HG03571 (cell line): ENCODE measurements at regions not wholly inside any gene's neighbourhood (a gene's known extent, or its start where the extent isn't known, plus 50 kb on each side); places are given as distances from the start of the nearest gene placed in this dataset.

Experiments
- ATAC-seq: cut with Tn5 transposase; IDR thresholded peaks from one replicate; pipeline ENCODE4 v1.9.1; 2021; ENCODE audit not compliant: unreplicated experiment

DNA sequence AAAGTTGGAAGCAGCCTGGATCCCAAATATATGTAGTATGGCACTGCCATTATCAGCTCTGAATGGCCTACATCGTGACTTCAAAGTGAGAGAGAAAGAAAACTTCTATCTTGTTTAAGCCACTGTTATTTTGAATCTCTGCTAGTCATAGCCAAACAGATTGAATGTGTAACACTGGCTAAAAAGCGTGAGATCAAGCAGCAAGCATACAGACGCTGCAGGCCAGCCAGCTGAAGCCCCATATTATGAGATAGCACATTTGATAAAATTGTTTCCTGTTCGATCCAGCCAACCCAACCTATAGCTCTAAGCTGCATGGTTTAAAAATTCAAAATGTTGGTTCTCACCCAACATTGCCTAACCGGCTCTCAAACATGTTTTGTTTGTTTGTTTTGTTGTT is 95.0 kb downstream of the DUSP6 start:
- no peak for ATAC-seq

DNA sequence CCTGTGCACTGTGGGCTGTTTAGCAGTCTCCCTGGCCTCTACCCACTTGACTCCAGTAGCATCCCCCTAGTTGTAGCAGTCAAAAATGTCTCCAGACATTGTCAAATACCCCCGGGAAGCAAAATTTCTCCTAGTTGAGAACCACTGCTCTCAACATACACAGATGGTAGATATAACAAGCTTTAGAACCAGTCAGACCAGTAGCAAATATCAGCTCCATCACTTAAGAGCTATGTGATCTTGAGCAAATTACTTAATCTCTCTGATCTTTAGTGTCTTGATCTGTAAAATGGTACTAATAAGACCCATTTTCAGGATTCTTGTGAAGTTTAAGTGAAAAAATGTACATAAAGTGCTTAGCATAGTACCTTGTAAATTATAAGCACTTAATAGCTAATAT is 96.2 kb downstream of the DUSP6 start:
- no peak for ATAC-seq

DNA sequence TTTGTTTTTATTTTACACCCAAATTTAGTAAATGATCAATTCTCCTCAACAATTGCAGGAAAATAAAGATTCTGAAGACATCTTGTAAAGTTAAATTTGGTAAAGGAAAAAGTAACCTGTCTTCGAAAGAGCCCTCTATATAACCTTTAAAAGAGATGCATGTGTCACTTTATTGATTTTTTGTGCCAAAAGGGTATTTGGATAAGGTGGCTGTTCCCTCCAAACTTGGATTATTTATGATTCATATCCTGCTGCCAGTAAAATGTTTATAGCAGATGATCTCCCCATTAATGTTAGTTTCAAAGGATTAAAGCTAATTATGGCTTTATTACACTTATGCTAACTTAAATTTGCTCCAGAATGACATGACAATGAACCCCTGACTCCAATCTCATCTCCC is 98.8 kb downstream of the DUSP6 start:
- ATAC-seq = no peak

DNA sequence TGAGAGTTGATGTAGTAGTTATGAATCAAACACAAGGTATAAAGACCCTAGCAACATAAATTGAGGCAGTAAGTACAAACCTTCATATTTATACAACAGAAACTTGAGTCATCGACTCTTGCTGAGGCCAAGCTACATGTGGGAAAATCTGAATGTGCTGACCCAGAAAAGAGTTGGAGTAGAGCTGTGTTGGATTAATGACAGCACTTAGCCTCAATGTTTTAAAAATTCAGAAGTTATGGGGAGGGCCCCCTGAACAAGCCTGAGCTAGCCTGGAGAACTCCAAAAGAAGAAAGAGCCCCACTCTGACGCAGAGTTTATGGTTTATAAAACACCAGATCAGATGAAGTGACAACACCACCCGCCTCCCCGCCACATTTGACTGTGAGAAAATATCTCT is 100.0 kb downstream of the DUSP6 start:
- ATAC-seq = no peak

DNA sequence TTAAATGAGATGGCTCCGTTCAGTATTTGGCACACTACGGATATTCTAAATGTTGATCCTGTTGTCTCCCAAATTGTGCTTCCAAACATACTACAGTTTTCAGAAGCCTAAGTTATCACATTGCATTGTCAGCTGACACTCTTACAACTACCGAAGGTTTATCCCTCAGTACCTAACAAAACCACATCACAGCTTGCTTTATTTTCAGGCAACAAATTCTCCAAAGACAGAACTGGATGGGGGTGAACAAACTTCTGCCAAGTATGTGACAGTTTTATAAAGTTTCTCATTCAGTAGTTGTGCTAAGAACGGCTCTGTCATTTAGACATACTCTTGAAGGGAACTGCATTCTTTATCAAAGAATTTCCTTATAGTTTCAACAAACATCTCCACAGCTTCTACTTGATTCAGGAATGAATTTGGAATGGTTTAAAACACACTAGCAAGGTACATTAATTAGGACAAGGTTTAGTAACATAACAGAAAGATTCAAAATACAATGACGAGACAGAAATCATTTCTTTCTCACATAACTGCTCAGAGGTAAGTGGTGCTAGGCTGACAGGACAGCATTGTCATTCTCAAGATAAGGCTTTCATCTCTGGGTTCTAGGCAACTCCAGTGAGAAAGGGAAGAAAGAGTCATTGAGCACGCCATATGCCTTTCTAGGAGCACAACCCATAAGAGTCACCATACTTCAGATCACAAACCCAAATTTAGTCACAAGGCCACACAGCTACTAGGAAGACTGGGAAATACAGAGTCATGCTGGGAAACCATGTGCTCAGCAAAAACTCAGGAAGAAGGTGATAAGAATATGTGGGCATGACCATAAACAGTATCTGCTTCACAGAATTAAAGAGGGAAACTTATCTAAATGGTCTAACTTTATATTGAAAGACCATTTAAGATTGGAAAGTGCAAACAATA is 100.7 kb downstream of the DUSP6 start:
- ATAC-seq = no peak

DNA sequence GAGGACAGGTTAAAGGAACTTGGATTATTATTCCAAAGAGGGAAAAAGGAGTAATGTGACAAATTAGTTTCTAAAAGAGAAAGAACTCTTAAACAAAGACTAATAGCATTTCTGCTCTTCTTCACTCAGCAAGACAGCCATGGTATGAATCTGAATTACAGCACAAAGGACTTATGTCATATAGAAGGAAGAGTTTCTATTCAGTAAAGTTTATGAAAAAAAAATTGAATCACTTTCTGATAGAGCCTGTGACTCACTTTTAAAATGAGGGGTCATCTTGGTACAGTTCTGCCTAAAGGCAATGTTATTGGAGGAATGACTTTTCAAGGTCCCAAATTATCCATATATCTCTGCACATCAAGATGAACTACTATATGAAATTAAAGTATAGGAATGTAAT is 101.7 kb downstream of the DUSP6 start:
- ATAC-seq = no peak

DNA sequence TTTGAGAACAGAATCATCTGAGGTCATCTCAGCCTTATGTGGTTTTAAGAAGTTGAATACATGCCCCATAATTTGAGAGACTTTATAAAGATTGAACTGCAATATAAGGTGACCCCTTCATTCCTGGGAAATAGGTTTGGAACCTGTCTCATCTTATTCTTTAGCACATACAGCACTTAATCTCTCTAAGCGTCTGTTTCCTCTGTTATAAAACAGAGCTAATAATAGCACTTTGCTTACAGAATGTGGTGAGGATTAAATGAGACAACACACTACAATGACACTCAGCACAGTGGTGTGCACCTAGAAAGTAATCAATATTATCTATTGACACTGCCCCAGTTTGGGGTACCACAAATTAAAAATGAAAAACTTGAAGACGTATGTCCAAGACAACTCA is 102.1 kb downstream of the DUSP6 start:
- no peak for ATAC-seq

DNA sequence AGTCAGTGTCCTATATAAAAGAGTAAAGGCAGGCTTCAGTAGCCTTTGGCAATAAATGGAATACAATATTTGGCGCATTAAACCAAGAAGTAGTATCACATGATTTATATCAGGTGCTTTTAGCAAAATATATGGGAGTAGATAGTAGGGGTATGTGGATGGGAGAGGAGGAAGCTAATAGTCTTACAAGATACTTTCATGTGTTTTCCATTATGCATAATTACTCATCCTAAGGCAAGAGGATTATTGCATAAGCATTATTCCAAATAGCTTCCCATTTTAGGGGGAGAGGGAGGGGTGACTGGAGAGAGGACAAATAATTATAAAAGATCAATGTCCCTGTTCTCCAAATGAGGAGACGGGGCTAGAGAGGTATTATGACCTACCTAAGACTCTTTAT is 104.3 kb downstream of the DUSP6 start:
- no peak for ATAC-seq

DNA sequence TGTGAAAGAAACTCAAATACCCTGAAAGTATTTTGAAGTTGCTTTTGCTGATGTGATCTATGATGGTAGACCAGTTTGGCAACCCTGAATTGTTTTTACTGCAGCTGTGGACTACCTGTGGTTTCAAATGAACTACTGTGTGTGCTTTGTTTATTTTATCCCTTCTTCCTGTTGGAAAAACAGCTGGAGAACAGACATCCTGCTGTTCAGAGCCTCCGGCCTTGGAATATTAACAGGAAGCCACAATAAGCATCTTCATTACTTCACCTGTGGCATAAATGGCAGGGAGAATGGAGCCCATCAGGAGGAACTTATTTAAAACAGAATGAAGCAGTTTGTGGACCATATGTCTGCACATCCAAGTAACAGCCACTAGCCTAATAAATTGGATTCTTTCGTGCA is 104.8 kb downstream of the DUSP6 start:
- ATAC-seq = no peak

DNA sequence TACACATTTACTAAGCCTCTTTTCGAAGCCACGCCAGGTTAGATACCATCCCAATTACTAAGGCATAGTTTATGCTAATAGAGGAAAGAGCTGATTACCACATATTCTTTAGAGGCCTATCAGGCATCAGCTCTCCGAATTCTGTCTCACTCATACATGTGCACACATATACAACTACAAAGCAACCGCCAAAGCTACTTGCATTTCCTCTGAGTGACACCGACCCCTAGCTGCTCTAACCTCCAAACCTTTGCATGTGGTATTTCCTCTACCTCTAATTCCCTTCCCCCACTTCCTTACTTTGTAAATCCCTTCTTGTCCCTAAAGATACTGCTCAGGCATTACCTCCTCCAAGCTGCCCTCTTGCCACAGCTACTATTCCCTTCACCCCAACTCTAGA is 107.2 kb downstream of the DUSP6 start:
- no peak for ATAC-seq

DNA sequence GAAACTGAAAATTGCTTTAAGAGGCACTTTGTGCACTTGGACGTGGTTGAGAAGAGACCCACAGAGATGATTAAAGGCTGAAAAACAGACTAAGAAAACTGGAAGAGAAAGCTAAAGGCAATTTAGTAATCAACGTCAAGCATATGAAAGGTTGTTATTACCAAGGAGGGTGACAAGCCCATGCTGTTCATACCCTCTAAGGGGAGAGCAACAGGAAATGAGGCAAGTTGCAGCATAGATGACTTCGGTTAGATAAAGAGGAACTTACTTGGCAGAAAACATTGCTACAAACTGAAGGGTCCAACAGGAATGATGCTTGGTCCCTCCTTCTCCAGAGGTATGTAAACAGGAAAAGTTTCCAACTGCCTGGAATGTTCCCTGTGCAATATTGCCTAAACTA is 107.8 kb downstream of the DUSP6 start:
- ATAC-seq = no peak

DNA sequence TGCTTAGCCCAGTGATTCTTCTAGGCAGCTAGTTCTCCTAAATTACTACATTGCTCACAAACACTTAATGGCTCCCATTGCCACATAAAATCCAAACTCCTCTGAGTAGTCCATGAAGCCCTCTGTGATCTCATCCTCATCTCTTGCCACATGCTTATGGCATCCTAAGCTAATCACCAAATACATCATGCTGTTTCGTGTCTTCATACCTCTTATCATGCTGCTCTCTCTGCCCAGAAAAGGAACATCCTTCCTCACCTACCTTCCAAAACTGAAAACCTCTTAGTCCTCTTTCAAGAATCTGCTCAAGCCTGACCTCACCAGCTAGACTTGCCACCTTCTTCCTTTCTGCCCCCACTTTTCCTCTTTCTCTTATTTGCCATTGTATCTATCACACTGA is 108.5 kb downstream of the DUSP6 start:
- ATAC-seq = no peak

DNA sequence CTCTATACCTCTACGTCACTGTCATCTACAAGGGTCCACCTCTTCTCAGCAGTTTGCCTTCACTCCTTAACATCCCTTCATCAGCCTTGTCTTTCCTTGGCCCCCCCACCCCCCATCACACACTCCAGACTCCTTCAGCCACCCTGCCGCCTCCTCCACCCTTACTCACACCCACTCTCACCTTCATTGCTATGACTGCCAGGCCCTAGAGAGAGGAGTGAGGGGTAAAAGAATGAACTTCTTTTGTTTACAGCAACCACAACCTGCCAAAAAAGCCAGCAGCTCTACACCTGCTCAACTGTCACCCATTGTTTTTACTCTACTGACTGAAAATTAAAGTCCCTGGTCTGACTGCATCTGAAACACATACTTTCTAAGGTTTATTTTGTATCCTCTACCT is 112.8 kb downstream of the DUSP6 start:
- no peak for ATAC-seq

DNA sequence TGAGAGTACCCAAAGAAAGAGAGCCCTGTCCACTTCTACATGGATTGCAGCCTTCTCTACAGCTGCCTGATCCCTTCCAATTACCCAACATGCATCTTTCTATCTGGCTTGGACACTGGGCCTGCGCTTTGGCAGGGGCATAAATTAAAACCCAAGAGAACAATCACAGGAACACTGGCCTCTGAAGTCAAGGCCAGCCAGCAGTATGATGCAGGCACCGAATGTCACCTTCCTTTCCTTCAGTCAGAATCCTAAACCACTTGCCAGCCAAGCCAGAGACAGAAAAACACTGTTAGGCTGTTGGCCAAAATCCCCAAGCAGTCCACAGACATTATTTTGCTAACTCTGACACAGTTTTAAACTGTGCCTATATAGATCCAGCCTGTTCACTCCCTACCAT is 113.7 kb downstream of the DUSP6 start:
- no peak for ATAC-seq

DNA sequence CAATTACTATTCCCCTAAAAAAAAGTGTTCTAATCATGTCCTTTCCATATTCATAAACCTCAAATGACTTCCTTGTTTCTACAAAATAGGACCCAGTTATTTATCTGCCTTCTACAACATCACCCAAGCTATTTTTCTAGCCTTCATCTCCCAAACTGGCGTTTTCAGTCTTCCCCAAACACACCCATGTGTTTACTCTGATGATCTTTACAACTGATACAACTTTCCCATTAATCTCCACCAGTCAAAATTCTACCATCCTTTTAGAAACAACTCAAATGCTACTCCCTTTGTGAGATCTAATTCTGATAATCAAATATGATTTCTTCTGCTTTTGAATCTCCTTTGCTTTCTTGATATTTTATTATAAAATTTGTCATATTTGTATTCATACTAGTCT is 114.5 kb downstream of the DUSP6 start:
- no peak for ATAC-seq

DNA sequence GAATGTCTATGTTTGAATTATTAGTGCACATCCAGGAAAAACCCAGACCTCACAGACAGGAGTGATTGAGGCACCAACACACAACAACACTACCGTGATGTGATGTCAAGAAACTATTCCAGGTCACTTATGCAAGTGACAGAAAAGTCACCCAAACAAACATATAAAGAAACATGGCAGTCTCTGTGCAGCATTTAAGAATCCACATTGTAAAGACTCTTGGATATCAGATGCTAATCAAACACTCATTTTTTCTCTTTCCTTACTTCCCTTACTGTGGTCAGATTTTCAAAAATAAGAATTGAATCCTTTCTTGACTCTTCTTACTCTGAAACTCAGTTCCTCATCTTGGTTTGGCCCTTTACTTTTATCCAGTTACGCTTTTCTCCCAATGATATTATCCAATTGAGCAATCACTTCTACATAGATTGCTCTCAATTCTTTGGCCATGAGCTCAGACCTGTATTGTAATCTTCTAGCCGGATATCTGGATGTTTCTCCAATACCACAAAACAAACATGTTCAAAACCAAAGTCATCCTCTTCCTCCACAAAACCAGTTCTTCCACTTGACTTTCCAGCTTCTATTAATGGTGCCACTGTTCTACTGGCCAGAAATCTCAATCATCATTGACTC is 115.4 kb downstream of the DUSP6 start:
- no peak for ATAC-seq

DNA sequence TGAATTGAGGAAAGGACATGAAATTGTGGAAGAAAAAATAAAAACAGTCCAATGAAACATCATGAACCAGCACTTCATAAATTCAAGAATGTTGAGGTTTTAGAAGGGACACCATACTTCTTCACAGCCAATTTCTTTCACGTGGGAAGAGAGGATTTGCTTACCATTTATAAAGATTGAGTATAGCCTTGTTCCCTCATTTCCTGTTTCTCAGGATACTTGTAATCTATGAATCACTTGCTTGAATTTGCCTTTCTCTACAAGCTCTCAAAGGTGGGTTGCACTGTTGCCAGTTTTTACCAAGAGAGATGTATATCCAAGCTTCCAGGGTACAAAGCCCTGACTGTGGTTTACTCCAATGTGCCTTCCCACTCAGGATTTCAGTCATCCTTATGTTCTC is 116.1 kb downstream of the DUSP6 start:
- no peak for ATAC-seq

DNA sequence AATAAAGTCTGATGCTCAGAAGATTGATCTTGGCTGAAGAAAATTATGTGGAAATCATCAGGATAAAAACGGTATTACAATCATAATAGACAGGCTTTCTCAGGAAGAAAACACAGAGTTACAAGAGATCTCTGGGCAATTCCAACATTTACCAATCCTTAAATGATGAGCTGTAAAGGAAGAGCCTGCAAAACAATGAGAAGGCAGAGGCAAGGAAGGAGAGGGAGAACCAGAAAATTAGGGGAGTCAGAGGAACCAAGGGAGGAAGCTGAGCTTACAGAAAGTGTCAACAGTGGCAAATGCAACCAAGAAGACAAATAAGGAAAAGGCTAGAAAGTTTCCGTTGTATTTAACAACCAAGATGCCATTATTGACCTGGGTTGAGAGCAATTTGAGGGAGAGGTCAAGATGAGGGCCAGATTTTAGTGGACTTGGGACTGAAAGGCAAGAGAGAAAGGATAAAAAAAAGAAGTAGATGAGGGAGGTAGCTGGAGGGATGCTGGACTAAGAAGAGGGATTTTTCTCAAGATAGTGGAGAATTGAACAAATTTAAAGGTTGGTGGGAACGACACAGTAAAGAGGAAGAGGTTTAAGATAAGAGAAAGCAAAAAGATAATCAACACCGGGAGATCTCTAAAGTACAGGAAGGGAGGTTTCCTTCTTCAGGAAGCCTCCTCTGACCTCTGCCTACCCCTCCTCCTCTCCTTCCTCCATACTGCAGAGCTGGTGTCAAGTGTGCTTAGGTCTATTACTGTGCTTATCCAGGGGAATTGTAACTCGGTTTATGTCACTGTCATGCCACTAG is 116.9 kb downstream of the DUSP6 start:
- no peak for ATAC-seq

DNA sequence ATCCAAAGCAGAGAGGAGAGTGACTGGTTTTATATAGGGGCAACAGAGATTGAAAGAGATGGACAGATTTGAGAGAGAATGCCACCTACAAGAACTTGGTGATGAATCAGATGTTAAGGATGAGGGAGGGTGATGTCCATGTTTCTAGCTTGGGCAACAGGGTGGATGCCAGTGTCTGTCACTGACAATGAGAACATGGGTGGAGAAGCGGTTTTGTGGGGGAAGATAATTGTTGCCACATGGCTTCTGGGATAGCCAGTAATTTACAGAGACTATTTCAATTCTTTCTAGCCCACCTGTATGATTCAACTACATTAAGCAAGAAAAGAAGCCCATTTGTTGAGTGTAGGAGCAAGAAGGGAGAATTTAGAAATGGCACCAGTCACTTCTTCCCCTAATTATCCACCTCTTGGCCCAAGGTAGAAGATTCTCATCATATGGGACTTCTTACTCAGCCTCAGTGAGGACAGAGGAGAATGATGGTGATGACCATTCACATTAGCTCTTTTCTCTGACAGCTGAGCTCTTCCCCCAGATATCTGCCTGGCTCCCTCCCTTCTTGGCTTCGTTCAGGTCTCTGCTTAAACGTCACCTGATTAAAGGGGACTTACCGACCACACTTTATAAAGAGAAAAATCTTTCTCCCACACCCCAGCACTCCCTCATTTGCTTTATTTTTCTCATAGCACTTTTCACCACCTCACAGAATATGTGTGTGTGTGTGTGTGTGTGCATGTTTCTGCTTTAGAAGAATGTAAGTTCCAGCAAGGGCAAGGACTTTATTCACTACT is 117.8 kb downstream of the DUSP6 start:
- no peak for ATAC-seq

DNA sequence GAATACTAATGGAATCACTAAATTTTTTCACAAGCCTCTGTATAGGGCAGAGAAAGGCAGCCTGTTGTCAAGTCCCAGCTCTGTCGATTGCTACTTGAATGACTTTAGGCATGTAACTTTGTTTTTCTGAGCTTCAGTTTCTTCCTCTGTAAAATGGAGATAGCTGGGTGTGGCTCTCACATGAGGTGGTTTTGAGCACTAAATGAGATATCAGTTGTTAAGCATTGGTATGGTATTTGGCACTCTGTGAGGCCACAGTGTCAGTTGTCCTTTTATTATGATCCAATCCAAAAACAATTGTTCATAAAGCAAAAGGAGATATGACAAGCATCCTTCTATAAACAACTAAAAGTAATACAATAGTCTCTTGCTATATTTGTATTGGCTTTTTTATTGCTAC is 120.6 kb downstream of the DUSP6 start:
- no peak for ATAC-seq
